HUES64 (cell line): ENCODE measurements at regions not wholly inside any gene's neighbourhood (a gene's known extent, or its start where the extent isn't known, plus 50 kb on each side); places are given as distances from the start of the nearest gene placed in this dataset.

ENCODE experiments used
- H3K27ac ChIP-seq: 2 replicates; pipeline ENCODE4 v1.7.0; 2013; ENCODE audit warnings: low read depth, low read length, inconsistent platforms
- H3K27me3 ChIP-seq: 2 replicates; pipeline ENCODE4 v1.6.1; 2013; ENCODE audit warnings: mild to moderate bottlenecking, low read length; ENCODE audit not compliant: insufficient read depth
- H3K36me3 ChIP-seq: 2 replicates; pipeline ENCODE4 v1.6.1; 2013; ENCODE audit warnings: mild to moderate bottlenecking, low read length; ENCODE audit not compliant: insufficient read depth
- H3K4me1 ChIP-seq: 2 replicates; pipeline ENCODE4 v1.6.1; 2013; ENCODE audit warnings: mild to moderate bottlenecking, low read length, moderate library complexity; ENCODE audit not compliant: insufficient read depth
- H3K4me3 ChIP-seq: 2 replicates; pipeline ENCODE4 v1.5.1; 2013; ENCODE audit warnings: mild to moderate bottlenecking, low read length, moderate library complexity
- H3K9ac ChIP-seq: 2 replicates; pipeline ENCODE4 v1.6.1; 2013; ENCODE audit warnings: mild to moderate bottlenecking, low read depth, low read length
- H3K9me3 ChIP-seq: 2 replicates; pipeline ENCODE4 v1.6.1; 2013; ENCODE audit warnings: low read depth, low read length; ENCODE audit not compliant: insufficient read depth
- WGBS: fragments of 150-250, 120-280 bp; methylation state at CpG from one replicate; pipeline ENCODE4 v1.1.7; 2013; ENCODE audit warnings: missing lambda C conversion rate; 5-methylcytosine and 5-hydroxymethylcytosine counted together

GRCh38 chr1:30596891-30597290 is 126.5 kb downstream of the MATN1 start:
- Histone ChIP-seq H3K27ac (no peak overlapping the region), H3K9ac (no peak overlapping the region), H3K4me3 (no peak overlapping the region), H3K27me3 (peaks cover 3% of the 10 kb centered on the region; the same call in 1 of the 2 replicates), H3K36me3 (no peaks in the 10 kb centered on the region), H3K4me1 (no peaks in the 10 kb centered on the region), H3K9me3 (peaks cover 12% of the 10 kb centered on the region; the same call in 1 of the 2 replicates)
- WGBS = 89% methylated on average over 6 of the region's 6 CpGs

- H3K4me1 ChIP-seq = no peaks in the 10 kb centered on the region
- no peak overlapping the region for H3K9ac ChIP-seq
- H3K36me3 ChIP-seq = no peaks in the 10 kb centered on the region
- H3K27ac ChIP-seq = no peak overlapping the region
- 78% methylated on average over 1 of the region's 1 CpG for WGBS
- H3K9me3 ChIP-seq = peaks cover 12% of the 10 kb centered on the region; the same call in 1 of the 2 replicates
- H3K4me3 ChIP-seq = no peak overlapping the region
- H3K27me3 ChIP-seq = peaks cover 3% of the 10 kb centered on the region; the same call in 1 of the 2 replicates
Observed at GRCh38 chr1:30596470-30596869, 126.9 kb downstream of the MATN1 start.

- Histone ChIP-seq H3K9ac (no peak overlapping the region), H3K9me3 (peaks cover 12% of the 10 kb centered on the region; the same call in 1 of the 2 replicates), H3K4me1 (no peaks in the 10 kb centered on the region), H3K27ac (no peak overlapping the region), H3K4me3 (no peak overlapping the region), H3K36me3 (no peaks in the 10 kb centered on the region), H3K27me3 (no peaks in the 10 kb centered on the region)
- WGBS = 65% methylated on average over 5 of the region's 5 CpGs
Observed at GRCh38 chr1:30589083-30589482, 134.3 kb downstream of the MATN1 start.

GRCh38 chr1:30588311-30589073 is 134.9 kb downstream of the MATN1 start:
- H3K9ac ChIP-seq = no peak overlapping the region
- peaks cover 10% of the 10 kb centered on the region; the same call in 1 of the 2 replicates for H3K9me3 ChIP-seq
- H3K4me3 ChIP-seq = no peak overlapping the region
- no peaks in the 10 kb centered on the region for H3K36me3 ChIP-seq
- no peaks in the 10 kb centered on the region for H3K4me1 ChIP-seq
- 79% methylated on average over 10 of the region's 10 CpGs for WGBS
- no peak overlapping the region for H3K27ac ChIP-seq
- no peaks in the 10 kb centered on the region for H3K27me3 ChIP-seq

- Histone ChIP-seq H3K36me3 (no peaks in the 10 kb centered on the region), H3K27me3 (no peaks in the 10 kb centered on the region), H3K9me3 (no peaks in the 10 kb centered on the region), H3K4me3 (no peak overlapping the region), H3K9ac (no peak overlapping the region), H3K27ac (no peak overlapping the region), H3K4me1 (no peaks in the 10 kb centered on the region)
- 88% methylated on average over 7 of the region's 7 CpGs for WGBS
Observed at GRCh38 chr1:30586671-30587070, 136.7 kb downstream of the MATN1 start.

- Histone ChIP-seq H3K9ac (no peak overlapping the region), H3K4me1 (no peaks in the 10 kb centered on the region), H3K27me3 (no peaks in the 10 kb centered on the region), H3K9me3 (no peaks in the 10 kb centered on the region), H3K4me3 (no peak overlapping the region), H3K27ac (no peak overlapping the region), H3K36me3 (no peaks in the 10 kb centered on the region)
Observed at GRCh38 chr1:30579580-30579979, 143.8 kb downstream of the MATN1 start.

GRCh38 chr1:30575066-30575465 is 148.3 kb downstream of the MATN1 start:
- H3K4me3 ChIP-seq = no peak overlapping the region
- no peaks in the 10 kb centered on the region for H3K27me3 ChIP-seq
- no peak overlapping the region for H3K9ac ChIP-seq
- no peaks in the 10 kb centered on the region for H3K4me1 ChIP-seq
- 82% methylated on average over 5 of the region's 5 CpGs for WGBS
- no peak overlapping the region for H3K27ac ChIP-seq
- no peaks in the 10 kb centered on the region for H3K9me3 ChIP-seq
- H3K36me3 ChIP-seq = no peaks in the 10 kb centered on the region

GRCh38 chr1:30572192-30572591 is 151.2 kb downstream of the MATN1 start:
- Histone ChIP-seq H3K27ac (no peak overlapping the region), H3K27me3 (no peaks in the 10 kb centered on the region), H3K4me1 (no peaks in the 10 kb centered on the region), H3K4me3 (no peak overlapping the region), H3K9me3 (no peaks in the 10 kb centered on the region), H3K36me3 (no peaks in the 10 kb centered on the region), H3K9ac (no peak overlapping the region)

GRCh38 chr1:30571380-30571779 is 152.0 kb downstream of the MATN1 start:
- H3K4me1 ChIP-seq = no peaks in the 10 kb centered on the region
- H3K4me3 ChIP-seq = no peak overlapping the region
- 92% methylated on average over 4 of the region's 4 CpGs for WGBS
- no peak overlapping the region for H3K27ac ChIP-seq
- H3K36me3 ChIP-seq = no peaks in the 10 kb centered on the region
- no peaks in the 10 kb centered on the region for H3K9me3 ChIP-seq
- H3K9ac ChIP-seq = no peak overlapping the region
- no peaks in the 10 kb centered on the region for H3K27me3 ChIP-seq

- no peak overlapping the region for H3K27ac ChIP-seq
- 85% methylated on average over 3 of the region's 3 CpGs for WGBS
- peaks cover 14% of the 10 kb centered on the region; the same call in 1 of the 2 replicates for H3K9me3 ChIP-seq
- no peaks in the 10 kb centered on the region for H3K4me1 ChIP-seq
- no peak overlapping the region for H3K4me3 ChIP-seq
- H3K9ac ChIP-seq = no peak overlapping the region
- no peaks in the 10 kb centered on the region for H3K27me3 ChIP-seq
- no peaks in the 10 kb centered on the region for H3K36me3 ChIP-seq
Observed at GRCh38 chr1:30569384-30569783, 154.0 kb downstream of the MATN1 start.

- Histone ChIP-seq H3K27ac (no peak overlapping the region), H3K36me3 (no peaks in the 10 kb centered on the region), H3K9ac (no peak overlapping the region), H3K9me3 (peaks cover 50% of the 10 kb centered on the region), H3K4me1 (no peaks in the 10 kb centered on the region), H3K4me3 (no peak overlapping the region), H3K27me3 (no peaks in the 10 kb centered on the region)
Observed at GRCh38 chr1:30562559-30562958, 160.8 kb downstream of the MATN1 start.

GRCh38 chr1:30551603-30552002 is 171.8 kb downstream of the MATN1 start:
- Histone ChIP-seq H3K9me3 (no peaks in the 10 kb centered on the region), H3K4me1 (no peaks in the 10 kb centered on the region), H3K27me3 (no peaks in the 10 kb centered on the region), H3K9ac (no peak overlapping the region), H3K4me3 (no peak overlapping the region), H3K27ac (no peak overlapping the region), H3K36me3 (no peaks in the 10 kb centered on the region)
- WGBS = 95% methylated on average over 8 of the region's 8 CpGs
